Kidney (tissue), 13 donors: ENCODE measurements at regions not wholly inside any gene's neighbourhood (a gene's known extent, or its start where the extent isn't known, plus 50 kb on each side); places are given as distances from the start of the nearest gene placed in this dataset.

Experiments used
- DNase-seq, 5 donors: peaks; one replicate each; pipeline ENCODE4 v3.0.0-alpha.2; 2013 to 2020
- FAIRE-seq: peaks from 2 replicates; lab custom pipeline; 2012; peaks lifted over from hg19 to GRCh38; lab: Jason Lieb, UNC
- H3K27ac ChIP-seq, 2 donors: one replicate each; pipeline ENCODE4 v1.7.0; 2013; ENCODE audit warnings: low read depth in 2 of 2, low read length in 2 of 2, inconsistent platforms in 1 of 2
- H3K27me3 ChIP-seq: one replicate; pipeline ENCODE4 v1.7.1; 2013; ENCODE audit warnings: low read length, inconsistent platforms; ENCODE audit not compliant: control insufficient read depth, insufficient read depth
- H3K36me3 ChIP-seq, 3 donors: one replicate each; pipeline versions ENCODE4 v1.7.0 to v1.7.1; 2013; ENCODE audit warnings: low read length in 3 of 3, control low read depth in 1 of 3, inconsistent platforms in 1 of 3; ENCODE audit not compliant: insufficient read depth in 3 of 3, control insufficient read depth in 2 of 3
- H3K4me1 ChIP-seq, 3 donors: one replicate each; pipeline versions ENCODE4 v1.7.0 to v1.7.1; 2013; ENCODE audit warnings: low read length in 3 of 3, inconsistent platforms in 1 of 3, low read depth in 1 of 3; ENCODE audit not compliant: control insufficient read depth in 2 of 3, insufficient read depth in 2 of 3
- H3K4me3 ChIP-seq, 3 donors: one replicate each; pipeline versions ENCODE4 v1.7.0 to v1.8.1; 2013; ENCODE audit warnings: low read length in 3 of 3, control low read depth in 1 of 3, inconsistent platforms in 1 of 3
- H3K9ac ChIP-seq, 3 donors: one replicate each; pipeline versions ENCODE4 v1.7.0 to v1.7.1; 2013; ENCODE audit warnings: low read length in 3 of 3, control low read depth in 1 of 3, inconsistent platforms in 1 of 3
- H3K9me3 ChIP-seq, 3 donors: one replicate each; pipeline versions ENCODE4 v1.7.0 to v1.7.1; 2013; ENCODE audit warnings: low read length in 3 of 3, control low read depth in 1 of 3, inconsistent platforms in 1 of 3; ENCODE audit not compliant: control insufficient read depth in 2 of 3, insufficient read depth in 1 of 3
- intact Hi-C: fragments of 100-400 bp; cut with DNase I; formaldehyde crosslinking; loops from one replicate; pipeline ENCODE4 v1.11.1; 2022
- TF ChIP-seq, protein P1 (sequence below): IDR thresholded peaks from 3 replicates; pipeline ENCODE4 v1.5.1; 2012; ENCODE audit warnings: mild to moderate bottlenecking, moderate library complexity, borderline replicate concordance; ENCODE audit not compliant: insufficient read depth; ENCODE audit errors: extremely low read depth
- donor health status: control.
- donor health status: control.
- donor health status: control.
- donor health status: control.
- donor health status: control.
- donor health status: DM: yes; HTN: yes; CAD: no.
- donor health status: Normal renal cell carcinoma (clear cell type).

DNA sequence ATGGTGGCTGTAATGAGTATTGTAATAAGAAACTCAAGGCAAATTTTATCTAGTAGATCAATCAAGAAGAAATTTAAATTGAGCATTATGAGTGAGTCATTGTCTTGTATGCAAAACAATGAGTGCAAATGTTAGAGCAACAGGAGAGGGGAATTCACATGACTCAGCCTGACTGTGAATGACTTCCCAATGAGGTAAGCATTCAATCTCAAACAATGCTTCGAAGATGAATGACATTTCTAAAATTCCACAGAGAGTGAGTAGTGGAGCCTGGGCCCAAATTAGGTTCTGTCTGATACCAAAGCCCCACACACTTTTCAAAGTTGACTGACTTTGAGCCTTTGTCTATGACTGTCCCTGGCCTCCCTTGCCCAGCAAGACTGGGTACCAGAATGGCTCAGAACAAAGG, 738.0 kb downstream of the PTPRU start:
- Histone ChIP-seq H3K27me3 (no peaks in the 10 kb centered on the region), H3K27ac (no peak overlapping the region), H3K4me1 (no peaks in the 10 kb centered on the region), H3K4me3 (no peak overlapping the region), H3K9me3 (no peaks in the 10 kb centered on the region), H3K36me3 (no peaks in the 10 kb centered on the region), H3K9ac (no peak overlapping the region)
- DNase-seq: no peak
- intact Hi-C loops: no loop called here
- TF ChIP-seq, protein P1, sequence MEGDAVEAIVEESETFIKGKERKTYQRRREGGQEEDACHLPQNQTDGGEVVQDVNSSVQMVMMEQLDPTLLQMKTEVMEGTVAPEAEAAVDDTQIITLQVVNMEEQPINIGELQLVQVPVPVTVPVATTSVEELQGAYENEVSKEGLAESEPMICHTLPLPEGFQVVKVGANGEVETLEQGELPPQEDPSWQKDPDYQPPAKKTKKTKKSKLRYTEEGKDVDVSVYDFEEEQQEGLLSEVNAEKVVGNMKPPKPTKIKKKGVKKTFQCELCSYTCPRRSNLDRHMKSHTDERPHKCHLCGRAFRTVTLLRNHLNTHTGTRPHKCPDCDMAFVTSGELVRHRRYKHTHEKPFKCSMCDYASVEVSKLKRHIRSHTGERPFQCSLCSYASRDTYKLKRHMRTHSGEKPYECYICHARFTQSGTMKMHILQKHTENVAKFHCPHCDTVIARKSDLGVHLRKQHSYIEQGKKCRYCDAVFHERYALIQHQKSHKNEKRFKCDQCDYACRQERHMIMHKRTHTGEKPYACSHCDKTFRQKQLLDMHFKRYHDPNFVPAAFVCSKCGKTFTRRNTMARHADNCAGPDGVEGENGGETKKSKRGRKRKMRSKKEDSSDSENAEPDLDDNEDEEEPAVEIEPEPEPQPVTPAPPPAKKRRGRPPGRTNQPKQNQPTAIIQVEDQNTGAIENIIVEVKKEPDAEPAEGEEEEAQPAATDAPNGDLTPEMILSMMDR: no peak
- no peak for FAIRE-seq

DNA sequence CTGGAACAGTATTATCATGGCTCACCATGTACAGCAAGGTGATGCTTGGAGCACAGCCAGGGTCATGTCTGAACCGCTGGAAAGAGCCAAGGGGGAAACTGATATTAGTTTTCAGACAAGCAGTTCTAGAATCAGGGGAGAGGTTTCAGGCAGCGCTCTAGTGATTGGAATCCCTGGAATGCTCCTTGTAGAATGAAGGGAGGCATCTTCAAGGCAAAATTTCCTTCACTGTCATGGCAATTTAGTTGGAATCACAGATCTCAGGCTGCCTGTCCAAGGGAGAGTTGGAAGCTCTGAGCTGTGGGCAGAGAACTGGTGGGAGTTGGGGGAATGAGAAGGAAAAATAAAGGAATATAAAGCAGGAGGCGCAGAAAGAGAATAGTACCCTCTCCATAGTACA, 737.1 kb downstream of the PTPRU start:
- Histone ChIP-seq H3K27me3 (no peaks in the 10 kb centered on the region), H3K4me3 (no peak overlapping the region), H3K36me3 (no peaks in the 10 kb centered on the region), H3K9me3 (no peaks in the 10 kb centered on the region), H3K27ac (no peak overlapping the region), H3K9ac (no peak overlapping the region), H3K4me1 (no peaks in the 10 kb centered on the region)
- TF ChIP-seq, protein P1: no peak
- DNase-seq (peak in 1 of 5 donors; percentile 3), FAIRE-seq (no peak)
- intact Hi-C loops: no loop called here

DNA sequence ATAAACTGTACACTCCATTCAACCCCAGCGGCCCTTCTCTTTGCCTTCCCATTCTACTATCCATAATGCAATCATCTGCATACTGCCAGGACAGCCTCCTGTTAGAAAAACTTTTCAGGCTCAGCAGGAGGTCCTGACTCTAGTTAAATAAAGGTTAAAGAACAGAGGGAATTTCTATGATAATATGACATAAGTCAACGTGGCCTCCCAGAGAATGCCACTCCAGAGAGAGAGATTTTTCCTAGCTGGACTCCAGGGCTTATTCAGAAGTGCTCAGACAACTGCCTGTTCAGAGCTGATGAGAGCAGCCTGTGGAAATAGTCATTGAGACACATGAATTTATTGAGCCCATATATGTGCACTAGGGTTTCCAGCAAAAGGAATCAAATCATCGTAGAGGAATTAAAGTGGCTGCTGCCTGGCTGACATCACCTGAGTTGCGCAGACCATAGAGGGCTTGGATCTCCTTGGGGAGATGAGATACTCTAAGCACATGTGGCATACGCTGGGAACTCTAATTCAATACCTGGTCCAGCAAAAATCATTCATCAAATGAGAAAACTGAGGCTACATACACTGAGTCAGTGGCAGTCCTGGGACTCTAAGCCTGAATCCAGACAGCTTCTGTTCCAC, 736.2 kb downstream of the PTPRU start:
- no peak overlapping the region for H3K4me3 ChIP-seq
- H3K9ac ChIP-seq: no peak overlapping the region
- DNase-seq (no peak), FAIRE-seq (no peak)
- TF ChIP-seq, protein P1: no peak
- no peaks in the 10 kb centered on the region for H3K36me3 ChIP-seq
- H3K9me3 ChIP-seq: no peaks in the 10 kb centered on the region
- intact Hi-C loops: no loop called here
- H3K27ac ChIP-seq: no peak overlapping the region
- H3K4me1 ChIP-seq: no peaks in the 10 kb centered on the region
- H3K27me3 ChIP-seq: no peaks in the 10 kb centered on the region

DNA sequence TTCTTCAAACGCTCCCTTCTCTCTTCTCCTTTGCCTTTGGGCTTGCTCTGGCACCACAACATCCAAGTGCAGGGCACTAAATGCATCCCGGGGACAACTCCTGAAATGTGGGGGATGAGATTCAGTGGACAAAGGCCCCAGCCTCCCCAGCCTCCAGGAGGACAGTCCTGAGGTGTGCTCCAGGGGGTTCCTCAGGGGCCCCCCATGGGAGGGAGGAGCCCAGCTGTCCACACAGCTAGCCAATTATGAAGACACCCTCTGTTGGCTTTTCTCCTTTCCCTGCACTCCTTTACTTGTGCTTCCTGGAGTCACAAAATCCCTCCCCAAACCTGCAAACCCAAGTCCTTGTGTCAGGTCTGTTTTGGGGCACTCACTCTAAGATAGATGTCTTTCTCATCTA, 735.4 kb downstream of the PTPRU start:
- Histone ChIP-seq H3K4me3 (no peak overlapping the region), H3K27ac (no peak overlapping the region), H3K4me1 (no peaks in the 10 kb centered on the region), H3K27me3 (no peaks in the 10 kb centered on the region), H3K9me3 (no peaks in the 10 kb centered on the region), H3K36me3 (no peaks in the 10 kb centered on the region), H3K9ac (no peak overlapping the region)
- no peak for FAIRE-seq
- intact Hi-C loops: no loop called here
- TF ChIP-seq, protein P1: no peak
- DNase-seq: no peak
